ENCODE measurements at regions not wholly inside any gene's neighbourhood (a gene's known extent, or its start where the extent isn't known, plus 50 kb on each side); places are given as distances from the start of the nearest gene placed in this dataset.
"Not testable (repeated sequence)": the region's sequence is repeated elsewhere in the genome, so short reads cannot be mapped to it uniquely, and the experiment has no call there.

- no peaks in the 10 kb centered on the region for H3K36me3 ChIP-seq
- TF ChIP-seq CTCF (IDR thresholded peaks at IDR 0.05; ENCODE audit: low read depth, low read length): no peak
- H3K9me3 ChIP-seq: no peaks in the 10 kb centered on the region
- H3K4me3 ChIP-seq (ENCODE audit: low read depth, low read length): no peak overlapping the region
- H3K27me3 ChIP-seq: no peaks in the 10 kb centered on the region
- no peaks in the 10 kb centered on the region for H3K4me1 ChIP-seq
- no peak for DNase-seq
Measured at GRCh38 chr3:74978684-74979083, 364.2 kb upstream of the CNTN3 start.

- H3K4me3 ChIP-seq (ENCODE audit: low read depth, low read length); DNase-seq; H3K4me1 ChIP-seq; H3K36me3 ChIP-seq; H3K9me3 ChIP-seq; H3K27me3 ChIP-seq: not testable (repeated sequence)
Measured at GRCh38 chr3:74985028-74985904, 370.8 kb upstream of the CNTN3 start.

GRCh38 chr3:74988095-74988494 is 373.6 kb upstream of the CNTN3 start:
- Histone ChIP-seq H3K27me3 (no peaks in the 10 kb centered on the region), H3K4me1 (no peaks in the 10 kb centered on the region), H3K36me3 (no peaks in the 10 kb centered on the region), H3K4me3 (ENCODE audit: low read depth, low read length) (no peak overlapping the region), H3K9me3 (no peaks in the 10 kb centered on the region)
- TF ChIP-seq CTCF (IDR thresholded peaks at IDR 0.05; ENCODE audit: low read depth, low read length): no peak
- DNase-seq: no peak

GRCh38 chr3:74992898-74993297 is 378.4 kb upstream of the CNTN3 start:
- Histone ChIP-seq H3K27me3 (no peaks in the 10 kb centered on the region), H3K36me3 (no peaks in the 10 kb centered on the region), H3K9me3 (no peaks in the 10 kb centered on the region), H3K4me3 (ENCODE audit: low read depth, low read length) (no peak overlapping the region), H3K4me1 (no peaks in the 10 kb centered on the region)
- no peak for DNase-seq
- TF ChIP-seq CTCF (IDR thresholded peaks at IDR 0.05; ENCODE audit: low read depth, low read length): no peak

- TF ChIP-seq CTCF (IDR thresholded peaks at IDR 0.05; ENCODE audit: low read depth, low read length): peak; percentile 41; the same call in 1 of the 2 replicates
- Histone ChIP-seq H3K9me3 (no peaks in the 10 kb centered on the region), H3K4me3 (ENCODE audit: low read depth, low read length) (no peak overlapping the region), H3K36me3 (no peaks in the 10 kb centered on the region), H3K4me1 (no peaks in the 10 kb centered on the region), H3K27me3 (no peaks in the 10 kb centered on the region)
- DNase-seq: no peak
Measured at GRCh38 chr3:75001330-75001729, 386.9 kb upstream of the CNTN3 start.

- no peaks in the 10 kb centered on the region for H3K27me3 ChIP-seq
- H3K4me1 ChIP-seq: no peaks in the 10 kb centered on the region
- no peak for TF ChIP-seq CTCF (IDR thresholded peaks at IDR 0.05; ENCODE audit: low read depth, low read length)
- no peaks in the 10 kb centered on the region for H3K9me3 ChIP-seq
- DNase-seq: no peak
- H3K4me3 ChIP-seq (ENCODE audit: low read depth, low read length): no peak overlapping the region
- no peaks in the 10 kb centered on the region for H3K36me3 ChIP-seq
Measured at GRCh38 chr3:75012791-75013331, 398.4 kb upstream of the CNTN3 start.
